A549 (cell line): ENCODE measurements at regions not wholly inside any gene's neighbourhood (a gene's known extent, or its start where the extent isn't known, plus 50 kb on each side); places are given as distances from the start of the nearest gene placed in this dataset.

Experiments used
- ATAC-seq, 2 experiments: fragments of 200-7000 bp in 1 of 2; fragments of >200 bp in 1 of 2; cut with Nextera tagmentation in 1 of 2; cut with Tn5 transposase in 1 of 2; 3 replicates each; pipeline versions ENCODE4 v1.8.0 to v1.9.1; 2018 to 2020; ENCODE audit warnings: mild to moderate bottlenecking in 1 of 2, moderate library complexity in 1 of 2
- CTCF ChIA-PET: fragments of 300-600 bp; sonication (Branson Sonifier 250); formaldehyde crosslinking; extraction: SDS; loops from one replicate; lab custom pipeline; 2021; ENCODE audit warnings: antibody characterized with exemption, inconsistent platforms; lab: Yijun Ruan, JAX
- POLR2A ChIA-PET: fragments of 350-600 bp; formaldehyde crosslinking; extraction: SDS; loops from one replicate; lab custom pipeline; 2021; ENCODE audit warnings: antibody characterized with exemption, inconsistent platforms; lab: Yijun Ruan, JAX
- DNase-seq, 2 experiments: peaks; one replicate each; pipeline versions ENCODE4 v3.0.0 to v3.0.0-alpha.2; 2011 to 2016; ENCODE audit warnings: low read depth in 1 of 2, low spot score in 1 of 2
- FAIRE-seq: peaks from 2 replicates; lab custom pipeline; 2011; peaks lifted over from hg19 to GRCh38; lab: Jason Lieb, UNC
- H3K27ac ChIP-seq, 2 experiments: fragments of >200 bp; sonication (Bioruptor Twin); formaldehyde crosslinking; 3 replicates each; pipeline ENCODE4 v1.5.1; 2016 to 2017
- H3K4me1 ChIP-seq: fragments of >200 bp; sonication (Bioruptor Twin); formaldehyde crosslinking; 3 replicates; pipeline ENCODE4 v1.6.1; 2016
- H3K4me2 ChIP-seq: fragments of >200 bp; sonication (Bioruptor Twin); formaldehyde crosslinking; 3 replicates; pipeline ENCODE4 v1.6.1; 2016
- H3K4me3 ChIP-seq: fragments of >200 bp; sonication (Bioruptor Twin); formaldehyde crosslinking; 3 replicates; pipeline ENCODE4 v1.5.1; 2016
- H3K9me3 ChIP-seq: fragments of >200 bp; sonication (Bioruptor Twin); formaldehyde crosslinking; 3 replicates; pipeline ENCODE4 v1.6.1; 2016
- ATOH8 ChIP-seq: fragments of 250-450 bp; sonication (Bioruptor Pico); IDR thresholded peaks from 2 replicates; pipeline ENCODE4 v1.5.0; 2020; ENCODE audit warnings: low read depth, mild to moderate bottlenecking, moderate library complexity
- BHLHE40 ChIP-seq: IDR thresholded peaks from 2 replicates; pipeline ENCODE4 v1.6.1; 2012; ENCODE audit warnings: low read depth, low read length, inconsistent platforms
- CBX8 ChIP-seq: fragments of 200-600 bp; sonication (generic); IDR thresholded peaks from 2 replicates; pipeline ENCODE4 v1.6.1; 2016
- EHMT2 ChIP-seq: fragments of 200-600 bp; sonication (generic); IDR thresholded peaks from 2 replicates; pipeline ENCODE4 v1.6.1; 2016; ENCODE audit warnings: antibody characterized with exemption, low read depth, mild to moderate bottlenecking, moderate library complexity
- ELK1 ChIP-seq: fragments of 150-350 bp; IDR thresholded peaks from 2 replicates; pipeline ENCODE4 v1.6.1; 2014; ENCODE audit warnings: low read depth, mild to moderate bottlenecking, low read length
- ESRRA ChIP-seq: fragments of 150-350 bp; IDR thresholded peaks from 2 replicates; pipeline ENCODE4 v1.6.1; 2014; ENCODE audit warnings: mild to moderate bottlenecking, low read length, borderline replicate concordance
- FOSL2 ChIP-seq, 2 experiments: fragments of 450-650 bp in 1 of 2; fragments of >200 bp in 1 of 2; sonication (Bioruptor Twin) in 1 of 2; formaldehyde crosslinking; IDR thresholded peaks; 2 replicates each; pipeline versions ENCODE4 v1.5.0 to v1.6.1; 2016 to 2020; ENCODE audit warnings: mild to moderate bottlenecking in 1 of 2, moderate library complexity in 1 of 2
- FOXS1 ChIP-seq: fragments of 250-450 bp; sonication (Bioruptor Pico); IDR thresholded peaks from 2 replicates; pipeline ENCODE4 v1.5.0; 2020; ENCODE audit warnings: mild to moderate bottlenecking, moderate library complexity
- GATA3 ChIP-seq: IDR thresholded peaks from 2 replicates; pipeline ENCODE4 v1.6.1; 2012; ENCODE audit warnings: borderline replicate concordance
- HEYL ChIP-seq: fragments of 250-450 bp; sonication (Bioruptor Pico); IDR thresholded peaks from 2 replicates; pipeline ENCODE4 v1.8.0; 2021; ENCODE audit warnings: mild to moderate bottlenecking, moderate library complexity
- HOXA7 ChIP-seq: fragments of 250-450 bp; sonication (Bioruptor Pico); IDR thresholded peaks from 2 replicates; pipeline ENCODE4 v1.5.0; 2020; ENCODE audit warnings: mild to moderate bottlenecking, moderate library complexity
- HOXB13 ChIP-seq: fragments of 250-450 bp; sonication (Bioruptor Pico); IDR thresholded peaks from 2 replicates; pipeline ENCODE4 v1.5.0; 2020; ENCODE audit warnings: low read depth, mild to moderate bottlenecking, moderate library complexity
- HOXB5 ChIP-seq: fragments of 250-450 bp; sonication (Bioruptor Pico); IDR thresholded peaks from 2 replicates; pipeline ENCODE4 v1.5.0; 2020; ENCODE audit warnings: mild to moderate bottlenecking, moderate library complexity
- JUN ChIP-seq, 2 experiments: fragments of >200 bp; sonication (Bioruptor Twin); formaldehyde crosslinking; IDR thresholded peaks; 2 replicates in 1 of 2; 3 replicates in 1 of 2; pipeline ENCODE4 v1.6.1; 2016 to 2017
- KDM1A ChIP-seq: fragments of 200-600 bp; sonication (generic); IDR thresholded peaks from 2 replicates; pipeline ENCODE4 v1.6.1; 2016; ENCODE audit warnings: low read depth, mild to moderate bottlenecking
- MAFK ChIP-seq: fragments of 450-650 bp; IDR thresholded peaks from 2 replicates; pipeline ENCODE4 v1.6.1; 2014; ENCODE audit not compliant: partially characterized antibody
- MAX ChIP-seq: IDR thresholded peaks from 2 replicates; pipeline ENCODE4 v1.6.1; 2012
- NFE2L2 ChIP-seq: fragments of 150-350 bp; conservative IDR thresholded peaks from 2 replicates; pipeline ENCODE4 v1.6.1; 2014; ENCODE audit warnings: low read length
- NR3C1 ChIP-seq: fragments of >200 bp; sonication (Bioruptor Twin); formaldehyde crosslinking; IDR thresholded peaks from 3 replicates; pipeline ENCODE4 v1.6.1; 2017
- RAD21 ChIP-seq, 2 experiments: fragments of >200 bp in 1 of 2; sonication (Bioruptor Twin) in 1 of 2; formaldehyde crosslinking in 1 of 2; IDR thresholded peaks in 1 of 2; conservative IDR thresholded peaks in 1 of 2; 2 replicates in 1 of 2; 3 replicates in 1 of 2; pipeline ENCODE4 v1.6.1; 2012 to 2018; ENCODE audit warnings: inconsistent platforms in 1 of 2
- RARB ChIP-seq: fragments of 250-450 bp; sonication (Bioruptor Pico); IDR thresholded peaks from 2 replicates; pipeline ENCODE4 v1.8.0; 2021; ENCODE audit warnings: mild to moderate bottlenecking, moderate library complexity
- RFX5 ChIP-seq: fragments of 450-650 bp; IDR thresholded peaks from 2 replicates; pipeline ENCODE4 v1.7.1; 2014; ENCODE audit warnings: antibody characterized with exemption, mild to moderate bottlenecking, moderate library complexity
- RNF2 ChIP-seq: fragments of 200-600 bp; sonication (generic); IDR thresholded peaks from 2 replicates; pipeline ENCODE4 v1.6.1; 2016; ENCODE audit warnings: low read depth, mild to moderate bottlenecking, antibody characterized with exemption, moderate library complexity, borderline replicate concordance
- TFCP2L1 ChIP-seq: fragments of 250-450 bp; sonication (Bioruptor Pico); IDR thresholded peaks from 2 replicates; pipeline ENCODE4 v1.5.0; 2021; ENCODE audit warnings: mild to moderate bottlenecking
- USF2 ChIP-seq: fragments of 450-650 bp; IDR thresholded peaks from 2 replicates; pipeline ENCODE4 v1.6.1; 2014; ENCODE audit warnings: antibody characterized with exemption
- ZC3H11A ChIP-seq: fragments of 450-650 bp; IDR thresholded peaks from 2 replicates; pipeline ENCODE4 v1.6.1; 2014; ENCODE audit warnings: antibody characterized with exemption, mild to moderate bottlenecking
- ZFP36 ChIP-seq: fragments of 450-650 bp; IDR thresholded peaks from 2 replicates; pipeline ENCODE4 v1.6.1; 2014; ENCODE audit warnings: borderline replicate concordance; ENCODE audit not compliant: partially characterized antibody
- ZSCAN20 ChIP-seq: fragments of 250-450 bp; sonication (Bioruptor Pico); IDR thresholded peaks from 2 replicates; pipeline ENCODE4 v1.8.0; 2022; ENCODE audit warnings: mild to moderate bottlenecking, moderate library complexity
- WGBS: methylation state at CpG from one replicate; pipeline ENCODE4 v1.1.6; 2017; ENCODE audit errors: missing lambda C conversion rate; 5-methylcytosine and 5-hydroxymethylcytosine counted together

- no peaks in the 10 kb centered on the region for H3K9me3 ChIP-seq
- CTCF ChIA-PET = no interaction called here
- POLR2A ChIA-PET = no interaction called here
- WGBS = 15% methylated on average over 2 of the region's 2 CpGs
- H3K4me2 ChIP-seq = no peak overlapping the region
- no peak for DNase-seq
- H3K4me1 ChIP-seq = no peaks in the 10 kb centered on the region
- TF ChIP-seq ZC3H11A (no peak), ZSCAN20 (CRISPR knock-in tag) (no peak), ZFP36 (no peak), KDM1A (no peak), RARB (CRISPR knock-in tag) (no peak), JUN (IDR thresholded peaks at IDR 0.05) (no peak), HOXA7 (CRISPR knock-in tag) (no peak)
- no peak for ATAC-seq
- no peak overlapping the region for H3K27ac ChIP-seq
- H3K4me3 ChIP-seq = no peak overlapping the region
- FAIRE-seq = no peak
Observed at GRCh38 chr11:115087791-115088190, 409.5 kb downstream of the NXPE2 start.

- no peaks in the 10 kb centered on the region for H3K9me3 ChIP-seq
- no peak overlapping the region for H3K27ac ChIP-seq
- H3K4me1 ChIP-seq = no peaks in the 10 kb centered on the region
- no peak for DNase-seq
- ChIA-PET POLR2A (no interaction called here), CTCF (no interaction called here)
- H3K4me2 ChIP-seq = no peak overlapping the region
- no peak overlapping the region for H3K4me3 ChIP-seq
- no peak for ATAC-seq
- TF ChIP-seq USF2 (no peak), RNF2 (no peak), RAD21 (conservative IDR thresholded peaks at IDR 0.05 in 1 of 2, IDR thresholded peaks at IDR 0.05 in 1 of 2) (no peak), MAX (no peak), ZC3H11A (no peak), ZSCAN20 (CRISPR knock-in tag) (no peak), ZFP36 (no peak), CBX8 (no peak), FOSL2 (IDR thresholded peaks at IDR 0.05) (no peak), FOSL2 (CRISPR knock-in tag; IDR thresholded peaks at IDR 0.05) (no peak), MAFK (no peak), GATA3 (no peak), ELK1 (no peak), HOXB5 (CRISPR knock-in tag) (no peak), FOXS1 (CRISPR knock-in tag) (no peak), HOXA7 (CRISPR knock-in tag) (no peak), ESRRA (no peak), NFE2L2 (no peak), NR3C1 (no peak)
- 6% methylated on average over 3 of the region's 3 CpGs for WGBS
- FAIRE-seq = no peak
Observed at GRCh38 chr11:115092516-115092915, 411.7 kb downstream of the CADM1 start.

- no peak for ATAC-seq
- no peak overlapping the region for H3K4me2 ChIP-seq
- WGBS = 38% methylated on average over 6 of the region's 6 CpGs
- H3K9me3 ChIP-seq = no peaks in the 10 kb centered on the region
- no peak for DNase-seq
- no peak for FAIRE-seq
- ChIA-PET POLR2A (no interaction called here), CTCF (no interaction called here)
- no peak overlapping the region for H3K4me3 ChIP-seq
- H3K4me1 ChIP-seq = no peaks in the 10 kb centered on the region
- H3K27ac ChIP-seq = no peak overlapping the region
- no peak for TF ChIP-seq RFX5
- no peak for TF ChIP-seq BHLHE40
- TF ChIP-seq ATOH8 (CRISPR knock-in tag) = no peak
- TF ChIP-seq HOXB13 (CRISPR knock-in tag) = no peak
- TF ChIP-seq ELK1 = no peak
- TF ChIP-seq EHMT2 = no peak
- no peak for TF ChIP-seq TFCP2L1 (CRISPR knock-in tag)
- no peak for TF ChIP-seq MAX
- TF ChIP-seq HOXA7 (CRISPR knock-in tag) = no peak
- TF ChIP-seq USF2 = no peak
- no peak for TF ChIP-seq HEYL (CRISPR knock-in tag)
Observed at GRCh38 chr11:115097796-115098408, 406.3 kb downstream of the CADM1 start.
